ENCODE measurements at regions not wholly inside any gene's neighbourhood (a gene's known extent, or its start where the extent isn't known, plus 50 kb on each side); places are given as distances from the start of the nearest gene placed in this dataset.
"Not testable (repeated sequence)": the region's sequence is repeated elsewhere in the genome, so short reads cannot be mapped to it uniquely, and the experiment has no call there.

GRCh38 chr13:80753866-80754265 lies 412.9 kb upstream of the SPRY2 start:
- DNase-seq = no peak

DNA sequence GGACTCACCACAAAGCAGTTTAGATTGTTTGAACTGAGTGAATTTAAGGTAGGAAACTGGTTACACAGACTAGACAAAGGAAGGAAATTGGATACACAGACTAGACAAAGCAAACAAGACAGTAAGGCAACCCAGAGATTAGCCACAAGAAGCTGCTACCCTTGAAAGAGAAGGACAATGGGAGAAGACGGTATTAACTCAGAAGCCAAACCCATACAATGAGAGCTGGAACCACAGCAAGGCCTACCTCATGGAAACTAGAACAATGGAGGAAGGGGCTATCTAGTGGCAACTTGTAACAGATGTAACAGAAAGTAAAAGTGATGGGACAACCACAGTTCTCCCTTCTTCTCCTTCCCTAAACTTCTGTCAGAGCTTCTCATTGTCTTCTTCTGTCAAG lies 410.9 kb upstream of the SPRY2 start:
- no peak for DNase-seq

GRCh38 chr13:80744147-80744914 lies 403.4 kb upstream of the SPRY2 start:
- DNase-seq = no peak

- peak; percentile 27 for DNase-seq
These were observed 401.1 kb upstream of the SPRY2 start for GRCh38 chr13:80742033-80742432.

GRCh38 chr13:80740071-80740470 lies 399.1 kb upstream of the SPRY2 start:
- no peak for DNase-seq

DNA sequence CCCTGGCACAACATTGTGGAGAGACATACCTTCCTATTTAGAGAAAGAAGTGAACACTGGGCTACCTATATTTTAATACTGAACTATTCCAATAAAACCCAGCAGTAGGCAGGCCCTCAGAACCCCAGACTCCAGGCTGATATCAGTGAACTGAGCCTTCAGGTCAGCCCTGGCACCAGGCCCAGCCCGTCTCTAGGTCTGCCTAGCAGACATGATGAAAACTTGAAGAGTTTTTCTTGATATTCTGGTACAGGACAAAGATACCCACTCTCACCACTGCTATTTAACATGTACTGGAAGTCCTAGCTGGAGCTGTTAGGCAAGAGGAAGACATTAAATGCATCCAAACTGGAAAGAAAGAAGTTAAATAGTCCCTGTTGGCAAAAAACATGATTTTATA lies 396.6 kb upstream of the SPRY2 start:
- DNase-seq = no peak

DNA sequence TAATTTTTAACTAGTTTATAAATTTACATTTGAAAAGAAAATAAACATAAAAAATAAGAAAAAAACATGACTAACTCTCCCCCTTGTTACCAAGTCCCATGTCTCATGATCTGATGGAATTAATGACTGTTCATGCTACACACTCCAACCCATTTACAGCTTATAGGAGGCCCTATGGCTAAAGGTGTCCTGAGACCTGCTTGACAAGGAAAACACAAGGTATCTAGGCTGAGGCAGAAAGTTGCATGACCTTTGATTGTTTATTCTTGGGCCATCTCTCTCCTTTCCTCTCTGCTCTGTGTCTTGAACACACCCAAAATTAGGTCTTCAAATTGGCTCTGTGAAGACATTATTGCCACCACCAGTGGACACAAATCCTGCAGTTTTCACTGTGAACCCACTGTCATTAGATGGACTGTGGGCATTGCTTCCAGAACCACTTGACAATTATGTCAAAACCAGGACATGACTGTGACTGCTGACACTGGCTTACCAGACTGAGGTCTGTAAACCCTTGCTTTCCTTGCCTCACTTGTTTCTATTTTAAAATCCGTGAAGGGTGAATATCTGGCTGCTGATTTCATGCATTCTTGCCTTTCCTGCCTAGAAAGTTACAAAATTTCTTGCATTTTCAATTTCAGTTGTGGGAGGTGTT lies 386.5 kb upstream of the SPRY2 start:
- DNase-seq = no peak

- DNase-seq = no peak
These were observed 385.9 kb upstream of the SPRY2 start for GRCh38 chr13:80726868-80727267.

- DNase-seq = no peak
These were observed 380.8 kb upstream of the SPRY2 start for GRCh38 chr13:80721689-80722088.

DNA sequence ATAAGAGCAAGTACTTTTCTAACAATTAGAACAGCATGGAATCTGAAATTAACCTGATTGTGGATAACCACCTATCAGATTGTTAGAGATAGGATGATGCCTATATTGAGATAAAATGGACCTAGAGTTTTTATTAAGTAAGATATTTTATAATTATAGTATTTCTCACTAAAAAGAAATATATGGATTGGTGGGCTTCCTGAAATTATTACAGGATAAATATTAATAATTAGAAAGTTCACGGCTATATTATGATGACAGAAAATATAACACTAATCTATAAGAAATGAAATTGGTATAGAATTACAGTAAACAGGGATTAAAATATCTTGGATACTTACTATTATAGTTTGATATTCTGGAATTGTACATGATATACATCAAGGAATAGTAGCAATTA lies 378.0 kb upstream of the SPRY2 start:
- no peak for DNase-seq

DNA sequence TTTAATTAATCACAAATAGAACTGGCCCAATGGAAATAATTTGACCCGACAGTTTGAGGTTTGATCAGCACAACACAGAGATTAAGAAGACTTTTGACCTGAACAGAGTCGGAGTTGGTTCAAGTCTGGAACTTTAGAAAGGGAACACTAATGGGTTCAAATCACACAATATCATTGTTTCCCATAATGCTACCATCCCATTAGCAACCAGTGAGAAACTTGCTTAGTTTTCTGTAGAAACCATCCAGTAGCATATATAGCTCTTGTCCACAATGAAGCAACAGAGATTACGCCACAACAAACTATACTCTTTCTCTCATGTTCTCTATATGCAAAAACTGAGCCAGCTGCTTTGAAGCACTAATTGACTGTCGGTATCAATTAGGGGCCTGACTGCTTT lies 376.9 kb upstream of the SPRY2 start:
- no peak for DNase-seq

GRCh38 chr13:80716610-80717081 lies 375.7 kb upstream of the SPRY2 start:
- DNase-seq = peak; percentile 43

DNA sequence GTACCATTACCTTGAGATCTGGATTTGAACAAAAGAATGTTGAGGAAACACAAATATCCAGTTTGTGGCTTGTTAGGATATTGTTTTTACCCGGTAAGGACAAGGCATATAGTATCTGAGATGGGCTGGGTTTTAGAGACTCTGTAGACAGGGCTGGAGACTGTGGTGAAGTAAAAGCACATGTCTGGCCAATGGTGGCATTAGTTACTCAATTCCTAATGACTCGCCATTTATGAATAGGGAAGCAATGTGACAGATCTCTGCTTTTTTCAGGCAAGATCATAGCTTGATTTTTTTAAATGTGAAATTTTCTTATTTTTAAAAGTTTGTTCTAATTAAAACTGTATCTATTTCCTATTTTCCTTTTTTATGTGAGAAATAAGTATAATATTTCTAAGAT lies 371.1 kb upstream of the SPRY2 start:
- DNase-seq = no peak

DNA sequence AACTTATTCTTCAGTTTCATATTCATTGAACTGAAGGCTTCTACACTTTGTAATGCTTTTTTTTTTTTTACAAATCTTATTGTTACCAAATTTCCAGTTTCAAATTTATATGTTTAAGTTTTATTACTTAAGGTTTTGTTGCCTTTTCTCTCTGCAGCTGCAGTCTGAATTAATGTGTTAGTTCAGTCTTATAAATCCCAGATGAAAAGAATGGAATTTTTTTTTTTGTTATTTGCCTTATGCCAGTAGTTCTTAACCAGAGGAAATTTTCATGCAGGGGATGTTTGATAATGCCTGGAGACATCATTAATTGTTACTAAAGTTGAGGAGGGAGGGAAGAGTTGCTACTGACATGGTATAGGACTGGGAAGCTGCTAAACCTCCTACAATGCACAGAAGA lies 367.9 kb upstream of the SPRY2 start:
- no peak for DNase-seq

- no peak for DNase-seq
These were observed 366.4 kb upstream of the SPRY2 start for GRCh38 chr13:80707000-80707983.

- no peak for DNase-seq
These were observed 365.2 kb upstream of the SPRY2 start for GRCh38 chr13:80706164-80706471.

DNA sequence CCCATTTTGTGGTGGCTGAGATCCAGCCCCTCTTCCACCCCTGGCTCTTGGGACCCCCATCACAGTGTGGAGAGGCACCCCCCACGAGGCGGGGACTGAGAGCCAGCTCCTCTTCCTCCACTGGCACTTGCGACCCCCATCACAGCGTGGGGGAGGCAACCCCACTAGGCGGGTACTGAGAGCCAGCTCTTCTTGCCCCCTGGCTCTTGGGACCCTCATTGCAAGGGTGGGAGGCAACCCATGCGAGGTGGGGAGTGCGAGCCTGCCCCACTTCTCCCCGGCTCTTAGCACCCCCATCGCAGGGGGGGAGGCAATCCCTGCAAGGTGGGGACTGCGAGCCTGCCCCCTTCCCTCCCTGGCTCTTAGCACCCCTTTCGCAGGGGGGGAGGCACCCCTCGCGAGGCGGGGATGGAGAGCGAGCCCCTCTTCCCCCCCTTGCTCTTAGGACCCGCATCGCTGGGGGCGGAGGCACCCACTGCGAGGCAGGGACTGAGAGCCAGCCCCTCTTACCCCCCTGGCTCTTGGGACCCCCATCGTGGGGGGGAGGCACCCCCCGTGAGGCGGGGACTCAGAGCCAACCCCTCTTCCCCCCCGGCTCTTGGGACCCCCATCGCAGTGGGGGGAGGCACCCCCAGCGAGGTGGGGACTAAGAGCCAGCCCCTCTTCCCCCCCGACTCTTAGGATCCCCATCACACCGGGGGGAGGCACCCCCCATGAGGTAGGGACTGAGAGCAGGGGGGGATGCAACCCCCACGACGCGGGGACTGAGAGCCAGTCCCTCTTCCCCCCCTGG lies 364.6 kb upstream of the SPRY2 start:
- DNase-seq = no peak

- DNase-seq = no peak
These were observed 363.4 kb upstream of the SPRY2 start for GRCh38 chr13:80704369-80704768.

- DNase-seq = no peak
These were observed 354.9 kb upstream of the SPRY2 start for GRCh38 chr13:80695841-80696240.

DNA sequence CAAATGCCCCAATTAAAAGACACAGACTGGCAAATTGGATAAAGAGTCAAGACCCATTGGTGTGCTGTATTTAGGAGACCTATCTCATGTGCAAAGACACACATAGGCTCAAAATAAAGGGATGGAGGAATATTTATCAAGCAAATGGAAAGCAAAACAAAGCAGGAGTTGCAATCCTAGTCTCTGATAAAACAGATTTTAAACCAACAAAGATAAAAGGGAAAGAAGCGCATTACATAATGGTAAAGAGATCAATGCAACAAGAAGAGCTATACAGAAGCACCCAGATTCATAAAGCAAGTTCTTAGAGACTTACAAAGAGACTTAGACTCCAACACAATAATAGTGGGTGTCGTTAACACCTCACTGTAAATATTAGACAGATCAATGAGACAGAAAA lies 350.9 kb upstream of the SPRY2 start:
- not testable (repeated sequence) for DNase-seq

DNA sequence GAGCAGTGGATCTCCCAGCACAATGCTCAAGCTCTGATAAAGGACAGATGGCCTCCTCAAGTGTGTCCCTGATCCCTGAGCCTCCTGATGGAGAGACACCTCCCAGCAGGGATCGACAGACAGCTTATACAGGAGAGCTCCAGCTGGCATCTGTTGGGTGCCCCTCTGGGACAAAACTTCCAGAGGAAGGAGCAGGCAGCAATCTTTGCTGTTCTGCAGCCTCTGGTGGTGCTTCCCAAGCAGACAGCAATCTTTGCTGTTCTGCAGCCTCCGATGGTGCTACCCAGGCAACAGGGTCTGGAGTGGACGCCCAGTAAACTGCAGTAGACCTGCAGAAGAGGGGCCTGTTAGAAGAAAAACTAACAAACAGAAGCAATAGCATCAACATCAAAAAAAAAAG lies 349.3 kb upstream of the SPRY2 start:
- no peak for DNase-seq

GRCh38 chr13:80688593-80688992 lies 347.7 kb upstream of the SPRY2 start:
- DNase-seq = no peak

- DNase-seq = no peak
These were observed 345.0 kb upstream of the SPRY2 start for GRCh38 chr13:80685942-80686341.

Data from OCI-M1 (cell line).